GM23338 (cell line): ENCODE measurements at regions not wholly inside any gene's neighbourhood (a gene's known extent, or its start where the extent isn't known, plus 50 kb on each side); places are given as distances from the start of the nearest gene placed in this dataset.

Experiments used
- ATAC-seq: fragments of 200-7000 bp; cut with Tn5 transposase; 3 replicates; pipeline ENCODE4 v1.9.1; 2020
- DNase-seq: peaks from one replicate; pipeline ENCODE4 v3.0.0-alpha.2; 2015; ENCODE audit warnings: low spot score
- H2AFZ ChIP-seq: fragments of 200-600 bp; sonication (generic); 2 replicates; pipeline ENCODE4 v1.8.0; 2016; ENCODE audit warnings: antibody characterized with exemption, mild to moderate bottlenecking, moderate library complexity
- H3F3A ChIP-seq: fragments of 200-600 bp; sonication (generic); replicated peaks from 2 replicates; pipeline ENCODE4 v1.8.0; 2017; ENCODE audit warnings: antibody characterized with exemption, mixed run types, low read depth
- H3K27ac ChIP-seq: fragments of 200-600 bp; sonication (generic); 2 replicates; pipeline ENCODE4 v1.6.1; 2016; ENCODE audit warnings: low read depth
- H3K27me3 ChIP-seq: fragments of 200-600 bp; sonication (generic); 2 replicates; pipeline ENCODE4 v1.8.0; 2016; ENCODE audit warnings: mild to moderate bottlenecking, mixed run types, moderate library complexity; ENCODE audit not compliant: insufficient read depth
- H3K36me3 ChIP-seq: fragments of 200-600 bp; sonication (generic); 2 replicates; pipeline ENCODE4 v1.8.0; 2016; ENCODE audit warnings: mild to moderate bottlenecking; ENCODE audit not compliant: insufficient read depth
- H3K4me1 ChIP-seq: fragments of 200-600 bp; sonication (generic); 2 replicates; pipeline ENCODE4 v1.8.0; 2016; ENCODE audit warnings: mild to moderate bottlenecking, moderate library complexity; ENCODE audit not compliant: insufficient read depth
- H3K4me2 ChIP-seq: fragments of 200-600 bp; sonication (generic); 2 replicates; pipeline ENCODE4 v1.7.1; 2017; ENCODE audit warnings: mixed run types
- H3K4me3 ChIP-seq: fragments of 200-600 bp; sonication (generic); 2 replicates; pipeline ENCODE4 v1.6.1; 2016; ENCODE audit warnings: mixed run types
- H3K79me2 ChIP-seq: fragments of 200-600 bp; sonication (generic); replicated peaks from 2 replicates; pipeline ENCODE4 v1.8.0; 2017; ENCODE audit warnings: mild to moderate bottlenecking; ENCODE audit not compliant: insufficient read depth
- H3K9me2 ChIP-seq: fragments of 200-600 bp; sonication (generic); 2 replicates; pipeline ENCODE4 v1.8.0; 2017; ENCODE audit not compliant: insufficient read depth
- H4K20me1 ChIP-seq: fragments of 200-600 bp; sonication (generic); replicated peaks from 2 replicates; pipeline ENCODE4 v1.8.0; 2017; ENCODE audit warnings: mild to moderate bottlenecking; ENCODE audit not compliant: insufficient read depth
- H3K27ac Mint-ChIP-seq: 2 replicates; pipeline ENCODE4 v1.8.0; 2020; ENCODE audit warnings: inconsistent platforms, mild to moderate bottlenecking, moderate library complexity, mixed read lengths
- H3K27me3 Mint-ChIP-seq: 3 replicates; pipeline ENCODE4 v1.8.0; 2022; ENCODE audit warnings: low read depth, mild to moderate bottlenecking, moderate library complexity, mixed read lengths, inconsistent platforms; ENCODE audit not compliant: insufficient read depth, poor library complexity
- H3K36me3 Mint-ChIP-seq: 3 replicates; pipeline ENCODE4 v1.8.0; 2021; ENCODE audit warnings: low read depth, mild to moderate bottlenecking, inconsistent platforms, moderate library complexity, mixed read lengths
- H3K4me1 Mint-ChIP-seq: 3 replicates; pipeline ENCODE4 v1.8.0; 2020; ENCODE audit warnings: mild to moderate bottlenecking, inconsistent platforms, mixed read lengths
- H3K4me3 Mint-ChIP-seq: 3 replicates; pipeline ENCODE4 v1.8.0; 2021; ENCODE audit warnings: moderate library complexity, mild to moderate bottlenecking, inconsistent platforms, mixed read lengths
- H3K9me3 Mint-ChIP-seq: 3 replicates; pipeline ENCODE4 v1.8.0; 2020; ENCODE audit warnings: moderate library complexity, mild to moderate bottlenecking, inconsistent platforms, mixed read lengths
- ETS1 ChIP-seq: IDR thresholded peaks from 2 replicates; pipeline ENCODE4 v1.6.1; 2016; ENCODE audit warnings: antibody characterized with exemption
- EZH2 ChIP-seq: fragments of 200-600 bp; sonication (generic); IDR thresholded peaks from one replicate; pipeline ENCODE4 v1.8.0; 2017; ENCODE audit warnings: antibody characterized with exemption, mild to moderate bottlenecking, low read depth; ENCODE audit not compliant: unreplicated experiment
- EZH2phosphoT487 ChIP-seq: fragments of 200-600 bp; sonication (generic); IDR thresholded peaks from one replicate; pipeline ENCODE4 v1.8.1; 2018; ENCODE audit warnings: antibody characterized with exemption; ENCODE audit not compliant: unreplicated experiment
- JUNB ChIP-seq: IDR thresholded peaks from one replicate; pipeline ENCODE4 v1.6.1; 2016; ENCODE audit warnings: antibody characterized with exemption; ENCODE audit not compliant: unreplicated experiment
- NANOG ChIP-seq: IDR thresholded peaks from 2 replicates; pipeline ENCODE4 v1.6.1; 2016; ENCODE audit warnings: antibody characterized with exemption, borderline replicate concordance
- POLR2AphosphoS5 ChIP-seq: IDR thresholded peaks from 2 replicates; pipeline ENCODE4 v1.6.1; 2016; ENCODE audit warnings: antibody characterized with exemption, low read depth
- STAT1 ChIP-seq: IDR thresholded peaks from one replicate; pipeline ENCODE4 v1.6.1; 2016; ENCODE audit warnings: antibody characterized with exemption; ENCODE audit not compliant: unreplicated experiment
- ZNF331 ChIP-seq: fragments of 250-450 bp; sonication (Bioruptor Pico); IDR thresholded peaks from 2 replicates; pipeline ENCODE4 v1.5.0; 2020; ENCODE audit warnings: low read depth, mild to moderate bottlenecking, moderate library complexity
- ZNF462 ChIP-seq: fragments of 250-450 bp; sonication (Bioruptor Pico); IDR thresholded peaks from 2 replicates; pipeline ENCODE4 v1.5.0; 2020; ENCODE audit warnings: mild to moderate bottlenecking, moderate library complexity
- TF ChIP-seq, protein P1 (sequence below), 2 experiments: fragments of 200-600 bp in 1 of 2; sonication (generic) in 1 of 2; conservative IDR thresholded peaks; 2 replicates each; pipeline versions ENCODE4 v1.5.1 to v1.6.1; 2016 to 2017; ENCODE audit warnings: antibody characterized with exemption in 2 of 2, low read depth in 2 of 2, mild to moderate bottlenecking in 2 of 2, moderate library complexity in 1 of 2

DNA sequence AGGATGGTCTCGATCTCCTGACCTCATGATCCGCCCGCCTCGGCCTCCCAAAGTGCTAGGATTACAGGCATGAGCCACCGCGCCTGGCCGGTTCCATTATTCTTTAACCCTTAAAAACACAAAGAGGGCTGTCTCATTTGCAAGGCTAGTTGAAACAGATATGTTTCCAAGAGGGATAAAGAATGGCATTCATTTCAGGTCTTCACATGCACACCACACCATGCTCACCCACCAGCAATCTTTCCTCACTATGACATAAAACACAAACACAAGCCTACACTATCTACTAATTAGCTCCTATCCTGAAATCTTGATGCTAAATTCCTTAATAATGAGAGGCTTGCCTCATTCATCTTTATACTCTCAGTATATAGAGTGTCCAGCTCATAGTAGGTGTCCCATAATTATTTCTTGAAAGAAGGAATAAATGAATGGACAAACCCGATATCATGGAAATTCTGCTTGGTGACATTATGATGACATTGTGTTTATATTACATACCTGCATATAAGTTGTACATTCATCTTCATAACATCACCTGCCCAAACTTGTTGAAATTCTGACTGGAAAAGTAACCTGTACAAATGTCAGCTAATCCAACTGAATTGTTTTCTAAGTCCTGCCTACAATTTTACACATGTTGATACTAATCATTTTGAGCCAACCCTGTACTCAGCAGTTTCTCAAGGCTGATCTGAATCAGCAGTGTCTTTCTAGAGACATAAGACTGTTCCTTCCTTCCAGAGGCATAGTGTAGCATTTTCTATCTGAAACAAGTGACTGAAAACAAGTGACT, 408.5 kb downstream of the KLHL13 start:
- H3K27me3 Mint-ChIP-seq: no peaks in the 10 kb centered on the region
- Histone ChIP-seq H3K36me3 (no peaks in the 10 kb centered on the region), H3K4me1 (no peaks in the 10 kb centered on the region), H3K9me2 (no peaks in the 10 kb centered on the region), H3K27me3 (no peaks in the 10 kb centered on the region), H3K79me2 (no peaks in the 10 kb centered on the region), H3F3A (no peaks in the 10 kb centered on the region), H3K4me2 (no peak overlapping the region), H2AFZ (no peak overlapping the region), H3K27ac (no peak overlapping the region), H3K4me3 (no peak overlapping the region), H4K20me1 (no peaks in the 10 kb centered on the region)
- no peaks in the 10 kb centered on the region for H3K9me3 Mint-ChIP-seq
- H3K27ac Mint-ChIP-seq: no peak overlapping the region
- H3K4me3 Mint-ChIP-seq: no peak overlapping the region
- no peak for ATAC-seq
- DNase-seq: no peak
- TF ChIP-seq JUNB: no peak
- TF ChIP-seq EZH2phosphoT487: no peak
- TF ChIP-seq NANOG: no peak
- TF ChIP-seq EZH2: no peak
- no peak for TF ChIP-seq ETS1
- TF ChIP-seq ZNF331: no peak
- TF ChIP-seq, protein P1, sequence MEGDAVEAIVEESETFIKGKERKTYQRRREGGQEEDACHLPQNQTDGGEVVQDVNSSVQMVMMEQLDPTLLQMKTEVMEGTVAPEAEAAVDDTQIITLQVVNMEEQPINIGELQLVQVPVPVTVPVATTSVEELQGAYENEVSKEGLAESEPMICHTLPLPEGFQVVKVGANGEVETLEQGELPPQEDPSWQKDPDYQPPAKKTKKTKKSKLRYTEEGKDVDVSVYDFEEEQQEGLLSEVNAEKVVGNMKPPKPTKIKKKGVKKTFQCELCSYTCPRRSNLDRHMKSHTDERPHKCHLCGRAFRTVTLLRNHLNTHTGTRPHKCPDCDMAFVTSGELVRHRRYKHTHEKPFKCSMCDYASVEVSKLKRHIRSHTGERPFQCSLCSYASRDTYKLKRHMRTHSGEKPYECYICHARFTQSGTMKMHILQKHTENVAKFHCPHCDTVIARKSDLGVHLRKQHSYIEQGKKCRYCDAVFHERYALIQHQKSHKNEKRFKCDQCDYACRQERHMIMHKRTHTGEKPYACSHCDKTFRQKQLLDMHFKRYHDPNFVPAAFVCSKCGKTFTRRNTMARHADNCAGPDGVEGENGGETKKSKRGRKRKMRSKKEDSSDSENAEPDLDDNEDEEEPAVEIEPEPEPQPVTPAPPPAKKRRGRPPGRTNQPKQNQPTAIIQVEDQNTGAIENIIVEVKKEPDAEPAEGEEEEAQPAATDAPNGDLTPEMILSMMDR (conservative IDR thresholded peaks at IDR 0.05; ENCODE audit: low read depth in 2 of 2): no peak
- no peak for TF ChIP-seq POLR2AphosphoS5
- TF ChIP-seq STAT1: no peak
- no peaks in the 10 kb centered on the region for H3K4me1 Mint-ChIP-seq
- no peaks in the 10 kb centered on the region for H3K36me3 Mint-ChIP-seq

DNA sequence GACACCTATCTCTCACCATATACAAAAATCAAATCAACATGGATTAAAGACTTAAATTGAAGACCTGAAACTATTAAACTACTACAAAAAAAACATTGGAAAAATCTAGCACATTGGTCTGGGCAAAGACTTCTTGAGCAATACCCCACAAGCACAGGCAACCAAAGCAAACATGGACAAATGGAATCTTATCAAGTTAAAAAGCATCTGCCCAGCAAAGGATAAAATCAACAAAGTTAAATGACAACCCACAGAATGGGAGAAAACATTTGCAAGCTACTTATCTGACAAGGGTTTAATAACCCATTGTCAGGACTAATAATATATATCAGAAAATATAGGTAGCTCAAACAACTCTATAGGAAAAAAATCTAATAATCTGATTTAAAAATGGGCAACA, 415.6 kb downstream of the KLHL13 start:
- H3K36me3 Mint-ChIP-seq: no peaks in the 10 kb centered on the region
- no peaks in the 10 kb centered on the region for H3K36me3 ChIP-seq
- TF ChIP-seq EZH2phosphoT487: no peak
- no peak for TF ChIP-seq ZNF462 (CRISPR knock-in tag)

More for the DNA sequence above, 415.6 kb downstream of the KLHL13 start:
- no peak overlapping the region for H2AFZ ChIP-seq
- H3K27ac ChIP-seq: no peak overlapping the region
- no peaks in the 10 kb centered on the region for H3K4me1 ChIP-seq
- peaks cover 3% of the 10 kb centered on the region; the same call in 1 of the 3 replicates for H3K9me3 Mint-ChIP-seq
- H3K27me3 ChIP-seq: no peaks in the 10 kb centered on the region
- no peak overlapping the region for H3K4me3 ChIP-seq
- H3K27ac Mint-ChIP-seq: no peak overlapping the region
- H3K9me2 ChIP-seq: no peaks in the 10 kb centered on the region
- H3K4me1 Mint-ChIP-seq: no peaks in the 10 kb centered on the region
- H3F3A ChIP-seq: no peaks in the 10 kb centered on the region
- DNase-seq (no peak), ATAC-seq (no peak)
- H4K20me1 ChIP-seq: no peaks in the 10 kb centered on the region
- H3K79me2 ChIP-seq: no peaks in the 10 kb centered on the region
- no peak overlapping the region for H3K4me2 ChIP-seq
- H3K4me3 Mint-ChIP-seq: no peak overlapping the region
- no peaks in the 10 kb centered on the region for H3K27me3 Mint-ChIP-seq
